HG03139 (cell line): ENCODE measurements at regions not wholly inside any gene's neighbourhood (a gene's known extent, or its start where the extent isn't known, plus 50 kb on each side); places are given as distances from the start of the nearest gene placed in this dataset.

Experiments
- ATAC-seq: cut with Tn5 transposase; IDR thresholded peaks from one replicate; pipeline ENCODE4 v1.9.1; 2021; ENCODE audit not compliant: unreplicated experiment

- no peak for ATAC-seq
Observed at GRCh38 chr2:150788426-150789140, 301.1 kb upstream of the RND3 start.

- ATAC-seq = no peak
Observed at GRCh38 chr2:150787353-150788093, 300.1 kb upstream of the RND3 start.

GRCh38 chr2:150784389-150784788, 296.9 kb upstream of the RND3 start:
- no peak for ATAC-seq

- no peak for ATAC-seq
Observed at GRCh38 chr2:150783896-150784295, 296.4 kb upstream of the RND3 start.

GRCh38 chr2:150783015-150783414, 295.5 kb upstream of the RND3 start:
- ATAC-seq = no peak

- ATAC-seq = no peak
Observed at GRCh38 chr2:150782613-150783012, 295.1 kb upstream of the RND3 start.

GRCh38 chr2:150781142-150781541, 293.7 kb upstream of the RND3 start:
- no peak for ATAC-seq

GRCh38 chr2:150778828-150779227, 291.4 kb upstream of the RND3 start:
- no peak for ATAC-seq

GRCh38 chr2:150769421-150769820, 282.0 kb upstream of the RND3 start:
- no peak for ATAC-seq

- no peak for ATAC-seq
Observed at GRCh38 chr2:150767991-150768746, 280.7 kb upstream of the RND3 start.

- ATAC-seq = no peak
Observed at GRCh38 chr2:150762571-150762970, 275.1 kb upstream of the RND3 start.

GRCh38 chr2:150759531-150759930, 272.1 kb upstream of the RND3 start:
- ATAC-seq = no peak

- no peak for ATAC-seq
Observed at GRCh38 chr2:150759106-150759505, 271.6 kb upstream of the RND3 start.

- ATAC-seq = no peak
Observed at GRCh38 chr2:150752229-150752628, 264.8 kb upstream of the RND3 start.

- ATAC-seq = no peak
Observed at GRCh38 chr2:150750720-150751119, 263.3 kb upstream of the RND3 start.

- ATAC-seq = no peak
Observed at GRCh38 chr2:150742094-150742493, 254.6 kb upstream of the RND3 start.

- no peak for ATAC-seq
Observed at GRCh38 chr2:150735894-150736498, 248.5 kb upstream of the RND3 start.

- ATAC-seq = no peak
Observed at GRCh38 chr2:150733051-150733618, 245.7 kb upstream of the RND3 start.

GRCh38 chr2:150732491-150732890, 245.0 kb upstream of the RND3 start:
- ATAC-seq = no peak

GRCh38 chr2:150732064-150732463, 244.6 kb upstream of the RND3 start:
- no peak for ATAC-seq

GRCh38 chr2:150729495-150729955, 242.1 kb upstream of the RND3 start:
- ATAC-seq = peak; percentile 50
